GM12872 (cell line): ENCODE measurements at regions not wholly inside any gene's neighbourhood (a gene's known extent, or its start where the extent isn't known, plus 50 kb on each side); places are given as distances from the start of the nearest gene placed in this dataset.

Source experiments
- TF ChIP-seq, protein P1 (sequence below): IDR thresholded peaks from 3 replicates; pipeline ENCODE4 v1.5.1; 2011; ENCODE audit warnings: low read depth, mild to moderate bottlenecking, low read length, moderate library complexity; ENCODE audit not compliant: insufficient read depth

DNA sequence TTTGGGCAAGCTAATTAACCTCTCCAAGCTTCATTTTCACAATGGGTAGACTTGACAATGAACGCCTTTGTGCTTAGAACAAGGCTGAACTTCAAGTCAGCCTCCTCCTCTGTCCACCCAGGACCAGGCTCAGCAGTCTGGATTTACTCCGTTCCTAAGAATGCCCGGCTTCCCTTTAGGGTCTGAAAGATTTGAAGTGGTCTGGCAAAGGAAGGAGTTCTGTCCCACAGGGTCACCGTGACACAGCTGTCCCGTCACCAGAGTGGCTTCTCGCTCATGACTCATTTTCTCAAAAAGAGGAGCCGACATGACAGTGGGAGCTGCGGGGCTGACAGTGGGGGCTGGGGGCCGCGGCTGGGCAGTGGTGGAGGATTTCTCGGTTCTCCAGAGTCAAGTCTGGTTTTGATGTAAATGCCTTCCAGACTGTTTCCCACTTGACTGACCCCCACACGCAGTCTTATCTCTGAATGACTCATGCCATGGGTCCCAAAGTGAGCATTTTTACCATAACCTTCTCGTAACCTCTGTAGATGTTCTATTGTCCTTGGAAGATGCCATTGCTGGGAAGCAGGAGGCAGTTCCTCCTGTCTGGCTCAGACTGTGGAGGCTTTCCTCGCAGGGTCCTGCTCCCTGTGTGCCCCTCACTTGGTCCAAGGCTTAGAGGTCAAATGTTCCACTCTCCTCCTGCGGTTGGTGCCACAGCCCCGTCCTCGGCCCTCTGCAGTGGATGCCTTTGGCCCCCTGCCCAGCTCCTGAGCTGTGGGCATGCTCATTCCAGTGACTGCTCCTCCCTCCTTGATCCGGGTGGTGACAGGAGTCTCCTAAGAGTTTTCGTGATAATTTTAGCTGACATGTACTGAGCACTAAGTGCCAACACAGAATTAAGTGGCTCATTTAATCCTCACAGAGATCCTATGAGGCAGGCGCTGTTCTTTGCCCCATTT is 253.1 kb downstream of the FNDC1 start:
- TF ChIP-seq, protein P1, sequence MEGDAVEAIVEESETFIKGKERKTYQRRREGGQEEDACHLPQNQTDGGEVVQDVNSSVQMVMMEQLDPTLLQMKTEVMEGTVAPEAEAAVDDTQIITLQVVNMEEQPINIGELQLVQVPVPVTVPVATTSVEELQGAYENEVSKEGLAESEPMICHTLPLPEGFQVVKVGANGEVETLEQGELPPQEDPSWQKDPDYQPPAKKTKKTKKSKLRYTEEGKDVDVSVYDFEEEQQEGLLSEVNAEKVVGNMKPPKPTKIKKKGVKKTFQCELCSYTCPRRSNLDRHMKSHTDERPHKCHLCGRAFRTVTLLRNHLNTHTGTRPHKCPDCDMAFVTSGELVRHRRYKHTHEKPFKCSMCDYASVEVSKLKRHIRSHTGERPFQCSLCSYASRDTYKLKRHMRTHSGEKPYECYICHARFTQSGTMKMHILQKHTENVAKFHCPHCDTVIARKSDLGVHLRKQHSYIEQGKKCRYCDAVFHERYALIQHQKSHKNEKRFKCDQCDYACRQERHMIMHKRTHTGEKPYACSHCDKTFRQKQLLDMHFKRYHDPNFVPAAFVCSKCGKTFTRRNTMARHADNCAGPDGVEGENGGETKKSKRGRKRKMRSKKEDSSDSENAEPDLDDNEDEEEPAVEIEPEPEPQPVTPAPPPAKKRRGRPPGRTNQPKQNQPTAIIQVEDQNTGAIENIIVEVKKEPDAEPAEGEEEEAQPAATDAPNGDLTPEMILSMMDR: no peak

- TF ChIP-seq, protein P1: no peak
These were observed 252.4 kb downstream of the FNDC1 start for GRCh38 chr6:159421586-159421985.

DNA sequence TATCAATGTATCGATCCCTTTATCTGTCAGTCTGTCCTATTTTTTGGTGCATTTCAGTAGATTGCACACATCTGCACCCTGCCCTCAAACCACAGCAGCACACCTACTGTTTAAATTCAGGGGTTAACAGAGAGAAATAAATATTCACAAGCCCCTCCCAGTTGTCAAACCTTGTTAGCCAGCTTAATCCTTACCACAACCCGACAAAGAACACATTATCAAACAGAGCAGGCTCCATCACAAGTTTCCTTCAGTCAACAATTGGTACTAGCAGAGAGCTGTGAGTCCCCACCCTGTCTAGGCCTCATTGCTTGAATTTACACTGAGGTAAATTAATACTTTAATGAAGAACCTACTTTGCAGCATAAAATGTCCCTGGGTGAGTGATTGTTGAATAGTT is 249.8 kb downstream of the FNDC1 start:
- TF ChIP-seq, protein P1: no peak

GRCh38 chr6:159416891-159417560 is 247.8 kb downstream of the FNDC1 start:
- TF ChIP-seq, protein P1: no peak

- TF ChIP-seq, protein P1: no peak
These were observed 246.3 kb downstream of the FNDC1 start for GRCh38 chr6:159415540-159415939.

DNA sequence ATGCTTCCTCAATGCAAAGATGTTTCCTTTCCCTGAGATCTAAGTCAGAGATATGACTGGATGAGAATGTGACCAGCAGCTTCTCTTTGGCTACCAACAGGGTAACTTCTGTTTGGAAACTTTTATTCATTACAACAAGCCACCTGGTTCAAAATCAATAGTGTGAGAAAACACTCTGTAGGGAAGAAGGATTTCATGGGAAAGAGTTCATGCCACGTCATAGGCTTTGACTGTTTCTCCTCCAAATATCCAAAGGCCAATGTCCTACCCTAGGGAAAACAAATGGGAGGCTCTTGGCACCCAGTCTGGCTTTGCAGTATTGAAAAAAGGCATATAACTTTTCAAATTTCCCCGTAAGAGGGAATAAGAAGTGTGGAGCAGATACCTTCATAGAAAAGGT is 245.5 kb downstream of the FNDC1 start:
- TF ChIP-seq, protein P1: no peak

GRCh38 chr6:159404296-159404695 is 235.1 kb downstream of the FNDC1 start:
- TF ChIP-seq, protein P1: no peak
